ENCODE measurements at regions not wholly inside any gene's neighbourhood (a gene's known extent, or its start where the extent isn't known, plus 50 kb on each side); places are given as distances from the start of the nearest gene placed in this dataset.

DNA sequence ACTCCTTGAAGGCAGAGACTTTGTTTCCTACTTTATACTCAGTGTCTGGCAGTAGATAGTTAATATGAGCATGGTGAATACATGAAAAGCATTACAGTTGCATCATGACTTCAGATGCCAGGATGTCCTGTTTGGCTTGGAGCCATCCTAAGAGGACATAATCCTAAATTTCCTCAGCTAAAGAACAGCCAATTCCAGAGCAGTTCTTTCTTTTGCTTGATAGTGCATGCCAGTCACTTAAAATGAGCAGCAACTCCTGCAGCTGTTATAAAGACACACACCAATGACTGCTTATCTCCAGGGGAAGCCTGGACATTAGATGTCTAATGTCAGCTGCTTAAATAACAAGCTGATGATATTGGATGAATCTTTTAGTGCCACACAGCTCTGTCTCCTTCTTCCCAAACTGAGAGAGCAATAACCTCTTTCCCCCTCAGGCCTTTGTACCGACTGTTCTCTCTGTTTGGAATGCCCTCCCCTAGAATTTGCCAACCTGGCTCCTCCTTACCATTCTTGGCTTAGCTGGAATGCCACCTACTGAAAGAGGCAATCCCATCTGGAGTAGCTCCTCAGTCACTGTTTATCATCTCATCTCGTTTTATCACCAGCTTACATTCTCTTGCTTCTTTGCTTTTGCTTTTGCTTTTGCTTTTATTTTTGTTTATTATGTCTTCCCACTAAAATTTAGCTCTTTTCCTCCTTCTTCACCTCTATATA is 100.8 kb upstream of the USP38 start:
- no peaks in the 10 kb centered on the region for H3K4me1 ChIP-seq (ENCODE audit: control insufficient read depth in 2 of 2, insufficient read depth in 2 of 2, low read length in 2 of 2)
- no peak overlapping the region for H3K9ac ChIP-seq (ENCODE audit: low read length)
- ChIA-PET POLR2A (no interaction called here), CTCF (no interaction called here)
- no peaks in the 10 kb centered on the region for H3K4me1 Mint-ChIP-seq
- H2AFZ ChIP-seq (ENCODE audit: insufficient read depth, low read depth, low read length, poor library complexity, severe bottlenecking): no peak overlapping the region
- peaks cover 9% of the 10 kb centered on the region for H3K27me3 Mint-ChIP-seq
- no peak for DNase-seq
- H3K9me3 ChIP-seq (ENCODE audit: control extremely low read depth in 1 of 3, control insufficient read depth in 2 of 3, insufficient read depth in 1 of 3, low read length in 2 of 3): no peaks in the 10 kb centered on the region
- no peaks in the 10 kb centered on the region for H3K9me3 Mint-ChIP-seq (ENCODE audit: insufficient read depth)
- H4K20me1 ChIP-seq (ENCODE audit: control insufficient read depth, insufficient read depth, low read length, poor library complexity, severe bottlenecking): no peaks in the 10 kb centered on the region
- 75% methylated on average over 1 of the region's 2 CpGs for WGBS (ENCODE audit: insufficient coverage)
- no peak overlapping the region for H3K4me3 Mint-ChIP-seq
- H3K27ac ChIP-seq (ENCODE audit: low read length in 2 of 2): no peak overlapping the region
- H3K27ac Mint-ChIP-seq: no peak overlapping the region
- no peaks in the 10 kb centered on the region for H3K36me3 ChIP-seq (replicated peaks in 1 of 2; ENCODE audit: control extremely low read depth in 1 of 2, control insufficient read depth in 1 of 2, extremely low read depth in 1 of 2, insufficient read depth in 2 of 2, low read length in 1 of 2)
- H3K4me3 ChIP-seq (ENCODE audit: control extremely low read depth in 1 of 5, extremely low read depth in 1 of 5, insufficient read depth in 1 of 5, low read depth in 2 of 5, low read length in 4 of 5): no peak overlapping the region
- TF ChIP-seq EZH2 (IDR thresholded peaks at IDR 0.05; ENCODE audit: borderline replicate concordance, insufficient read depth, low read depth, low read length, poor library complexity, severe bottlenecking) (no peak), CTCF (IDR thresholded peaks at IDR 0.05) (no peak)
- no peak overlapping the region for H3K4me2 ChIP-seq (replicated peaks; ENCODE audit: low read depth, low read length, poor library complexity, severe bottlenecking)
- H3K27me3 ChIP-seq (replicated peaks in 1 of 4; ENCODE audit: control extremely low read depth in 1 of 4, control insufficient read depth in 3 of 4, insufficient read depth in 4 of 4, low read length in 3 of 4): no peaks in the 10 kb centered on the region
- H3K79me2 ChIP-seq (ENCODE audit: control insufficient read depth, insufficient read depth, low read length): no peaks in the 10 kb centered on the region
- no peak for ATAC-seq (ENCODE audit: low read depth)
- intact Hi-C loops (cut with micrococcal nuclease): no loop called here

GRCh38 chr4:143084566-143084965 is 100.2 kb upstream of the USP38 start:
- no peak for DNase-seq
- Histone ChIP-seq H3K9me3 (ENCODE audit: control extremely low read depth in 1 of 3, control insufficient read depth in 2 of 3, insufficient read depth in 1 of 3, low read length in 2 of 3) (no peaks in the 10 kb centered on the region), H3K9ac (ENCODE audit: low read length) (no peak overlapping the region), H2AFZ (ENCODE audit: insufficient read depth, low read depth, low read length, poor library complexity, severe bottlenecking) (no peak overlapping the region), H3K27ac (ENCODE audit: low read length in 2 of 2) (no peak overlapping the region), H4K20me1 (ENCODE audit: control insufficient read depth, insufficient read depth, low read length, poor library complexity, severe bottlenecking) (no peaks in the 10 kb centered on the region), H3K4me1 (ENCODE audit: control insufficient read depth in 2 of 2, insufficient read depth in 2 of 2, low read length in 2 of 2) (no peaks in the 10 kb centered on the region), H3K4me3 (ENCODE audit: control extremely low read depth in 1 of 5, extremely low read depth in 1 of 5, insufficient read depth in 1 of 5, low read depth in 2 of 5, low read length in 4 of 5) (no peak overlapping the region), H3K4me2 (replicated peaks; ENCODE audit: low read depth, low read length, poor library complexity, severe bottlenecking) (no peak overlapping the region), H3K79me2 (ENCODE audit: control insufficient read depth, insufficient read depth, low read length) (no peaks in the 10 kb centered on the region), H3K36me3 (replicated peaks in 1 of 2; ENCODE audit: control extremely low read depth in 1 of 2, control insufficient read depth in 1 of 2, extremely low read depth in 1 of 2, insufficient read depth in 2 of 2, low read length in 1 of 2) (no peaks in the 10 kb centered on the region), H3K27me3 (replicated peaks in 1 of 4; ENCODE audit: control extremely low read depth in 1 of 4, control insufficient read depth in 3 of 4, insufficient read depth in 4 of 4, low read length in 3 of 4) (no peaks in the 10 kb centered on the region)
- Mint-ChIP-seq H3K27ac (no peak overlapping the region), H3K4me1 (no peaks in the 10 kb centered on the region), H3K4me3 (no peak overlapping the region), H3K9me3 (ENCODE audit: insufficient read depth) (no peaks in the 10 kb centered on the region), H3K27me3 (peaks cover 9% of the 10 kb centered on the region)
- ChIA-PET CTCF (no interaction called here), POLR2A (no interaction called here)
- ATAC-seq (ENCODE audit: low read depth): no peak
- WGBS (ENCODE audit: insufficient coverage): 100% methylated on average over 1 of the region's 1 CpG
- TF ChIP-seq CTCF (IDR thresholded peaks at IDR 0.05) (no peak), EZH2 (IDR thresholded peaks at IDR 0.05; ENCODE audit: borderline replicate concordance, insufficient read depth, low read depth, low read length, poor library complexity, severe bottlenecking) (no peak)
- intact Hi-C loops (cut with micrococcal nuclease): no loop called here
